Mesothelial cell of epicardium (in vitro differentiated cells): ENCODE measurements at regions not wholly inside any gene's neighbourhood (a gene's known extent, or its start where the extent isn't known, plus 50 kb on each side); places are given as distances from the start of the nearest gene placed in this dataset.

Experiments used
- DNase-seq, 2 experiments: peaks; one replicate each; pipeline ENCODE4 v3.0.0; 2021; ENCODE audit warnings: low spot score in 2 of 2; ENCODE audit not compliant: unreplicated experiment in 2 of 2
- H3K27ac Mint-ChIP-seq: 2 replicates; pipeline ENCODE4 v1.8.0; 2021; ENCODE audit warnings: mixed read lengths
- H3K27me3 Mint-ChIP-seq: 2 replicates; pipeline ENCODE4 v1.8.0; 2021; ENCODE audit warnings: low read depth, mixed read lengths
- H3K36me3 Mint-ChIP-seq: 2 replicates; pipeline ENCODE4 v1.8.0; 2021; ENCODE audit warnings: mixed read lengths
- H3K4me1 Mint-ChIP-seq: 2 replicates; pipeline ENCODE4 v1.8.0; 2021; ENCODE audit warnings: mixed read lengths
- H3K4me3 Mint-ChIP-seq: 2 replicates; pipeline ENCODE4 v1.8.0; 2021; ENCODE audit warnings: mild to moderate bottlenecking, moderate library complexity, mixed read lengths
- H3K9me3 Mint-ChIP-seq: 2 replicates; pipeline ENCODE4 v1.8.0; 2021; ENCODE audit warnings: mixed read lengths
- CTCF ChIP-seq: fragments of 200-600 bp; sonication (generic); IDR thresholded peaks from one replicate; pipeline ENCODE4 v1.5.0; 2021; ENCODE audit warnings: antibody characterized with exemption; ENCODE audit not compliant: unreplicated experiment

GRCh38 chr7:133199831-133200230, 53.0 kb upstream of the EXOC4 start:
- no peak overlapping the region for H3K4me3 Mint-ChIP-seq
- H3K4me1 Mint-ChIP-seq: peaks cover 8% of the 10 kb centered on the region
- peaks cover 24% of the 10 kb centered on the region for H3K27me3 Mint-ChIP-seq
- no peak for DNase-seq
- H3K9me3 Mint-ChIP-seq: no peaks in the 10 kb centered on the region
- H3K36me3 Mint-ChIP-seq: no peaks in the 10 kb centered on the region
- no peak for TF ChIP-seq CTCF
- no peak overlapping the region for H3K27ac Mint-ChIP-seq

DNA sequence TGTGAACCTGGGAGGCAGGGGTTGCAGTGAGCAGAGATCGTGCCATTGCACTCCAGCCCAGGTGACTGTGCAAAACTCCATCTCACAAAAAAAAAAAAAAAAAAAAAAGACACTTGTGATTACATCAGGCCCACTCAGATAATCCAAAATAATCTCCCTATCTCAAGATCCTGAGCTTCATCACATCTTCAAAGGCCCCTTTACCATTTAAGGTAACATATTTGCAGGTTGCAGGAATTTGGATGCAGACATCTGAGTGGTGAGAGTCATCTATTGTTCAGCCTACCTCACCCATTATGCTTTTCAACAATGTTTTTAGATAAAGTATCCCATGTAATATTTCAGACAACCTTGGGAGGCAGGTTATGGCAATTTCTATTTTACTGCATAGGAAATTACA, 51.4 kb upstream of the EXOC4 start:
- TF ChIP-seq CTCF: no peak
- Mint-ChIP-seq H3K4me3 (no peak overlapping the region), H3K27me3 (peaks cover 9% of the 10 kb centered on the region), H3K27ac (no peak overlapping the region), H3K4me1 (peaks cover 8% of the 10 kb centered on the region), H3K36me3 (no peaks in the 10 kb centered on the region), H3K9me3 (no peaks in the 10 kb centered on the region)
- no peak for DNase-seq

DNA sequence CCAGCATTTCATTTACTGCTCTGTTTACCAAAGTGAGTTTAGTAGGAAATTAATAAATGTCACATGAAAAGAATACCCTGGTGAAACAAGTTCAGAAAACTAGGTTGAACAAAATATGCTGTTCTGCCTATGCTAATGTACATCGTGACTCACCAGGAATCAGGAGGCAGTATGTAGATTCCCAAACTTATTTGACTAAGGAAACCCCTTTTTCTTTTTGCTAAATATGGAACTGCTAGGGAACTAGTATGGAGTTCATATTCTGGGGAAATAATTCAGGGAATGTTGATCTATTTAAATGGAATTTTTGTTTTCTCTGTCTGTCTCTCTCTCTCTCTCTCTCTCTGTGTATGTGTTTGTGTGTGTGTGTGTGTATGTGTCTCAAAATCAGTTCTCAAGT, 49.9 kb upstream of the EXOC4 start:
- Mint-ChIP-seq H3K4me3 (no peak overlapping the region), H3K36me3 (no peaks in the 10 kb centered on the region), H3K27ac (no peak overlapping the region), H3K9me3 (peaks cover 2% of the 10 kb centered on the region), H3K4me1 (no peaks in the 10 kb centered on the region), H3K27me3 (no peaks in the 10 kb centered on the region)
- DNase-seq: no peak
- TF ChIP-seq CTCF: no peak
